ENCODE measurements at regions not wholly inside any gene's neighbourhood (a gene's known extent, or its start where the extent isn't known, plus 50 kb on each side); places are given as distances from the start of the nearest gene placed in this dataset.

- no peak for TF ChIP-seq CTCF (optimal IDR thresholded peaks at IDR 0.05 in 1 of 3, IDR thresholded peaks at IDR 0.05 in 1 of 3, conservative IDR thresholded peaks at IDR 0.05 in 1 of 3; ENCODE audit: extremely low read depth in 1 of 3, insufficient read depth in 2 of 3, low read length in 3 of 3)
- no peak for TF ChIP-seq EZH2 (IDR thresholded peaks at IDR 0.05; ENCODE audit: low read length)
Observed at GRCh38 chr4:170748975-170749374, 659.2 kb upstream of the AADAT start.
